ENCODE measurements at regions not wholly inside any gene's neighbourhood (a gene's known extent, or its start where the extent isn't known, plus 50 kb on each side); places are given as distances from the start of the nearest gene placed in this dataset.
"Not testable (repeated sequence)": the region's sequence is repeated elsewhere in the genome, so short reads cannot be mapped to it uniquely, and the experiment has no call there.

DNA sequence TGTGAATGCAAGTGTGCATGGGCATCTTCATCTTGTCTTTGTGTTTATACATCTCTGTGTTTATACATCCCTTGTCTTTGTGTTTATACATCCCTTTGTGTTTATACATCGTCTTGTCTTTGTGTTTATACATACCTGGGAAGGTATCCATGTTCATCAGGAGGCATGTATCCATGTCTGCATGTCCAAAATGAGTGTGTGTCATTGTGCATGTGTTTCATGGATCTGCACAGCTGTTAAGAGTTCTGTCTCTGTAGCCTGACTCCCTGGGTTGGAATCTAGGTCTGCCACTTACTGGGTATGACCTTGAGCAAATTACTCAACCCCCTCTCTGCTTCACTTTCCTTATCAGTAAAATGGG is 50.1 kb upstream of the SIRPA start:
- no peak for DNase-seq (ENCODE audit: low read depth, low spot score)

DNA sequence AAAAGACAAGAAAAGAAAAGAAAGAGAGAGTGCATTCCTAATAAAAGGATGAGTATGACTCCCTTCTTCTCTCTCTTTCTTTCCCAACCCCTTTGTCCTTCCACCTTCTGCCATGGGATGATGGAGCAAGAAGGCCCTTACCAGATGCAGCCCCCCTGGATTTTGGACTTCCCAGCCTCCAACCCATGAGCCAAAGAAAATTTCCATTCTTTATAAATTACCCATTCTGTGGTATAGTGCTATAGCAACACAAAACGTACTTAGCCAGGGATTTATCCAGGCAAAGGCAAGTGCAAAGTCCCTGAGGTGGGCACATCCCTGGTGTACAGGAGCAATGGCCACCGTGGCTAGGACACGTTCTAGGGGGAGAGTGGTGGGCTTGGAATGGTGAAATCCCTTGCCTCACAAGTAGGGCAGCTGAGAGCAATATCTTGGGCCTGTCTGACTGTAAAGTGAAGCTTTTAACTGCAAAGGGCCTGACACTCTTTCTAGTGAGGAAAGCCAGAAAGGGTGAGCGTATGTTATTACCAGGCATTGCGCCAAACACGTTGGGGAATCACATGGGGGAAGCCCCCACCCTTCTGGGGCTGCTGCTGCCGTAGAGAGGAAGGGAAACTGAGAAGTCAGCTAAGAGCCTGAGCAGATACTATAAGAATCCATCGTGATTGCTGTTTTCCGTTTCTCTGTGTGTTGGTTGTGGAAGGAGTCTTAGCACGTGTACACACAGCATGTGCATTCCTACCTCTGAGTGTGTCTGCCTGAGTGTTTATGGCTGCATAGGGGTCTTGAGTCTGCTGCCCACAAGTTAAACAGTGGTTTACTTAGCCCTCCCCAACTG is 50.7 kb upstream of the SIRPA start:
- peak; percentile 50 for DNase-seq (ENCODE audit: low read depth, low spot score)

DNA sequence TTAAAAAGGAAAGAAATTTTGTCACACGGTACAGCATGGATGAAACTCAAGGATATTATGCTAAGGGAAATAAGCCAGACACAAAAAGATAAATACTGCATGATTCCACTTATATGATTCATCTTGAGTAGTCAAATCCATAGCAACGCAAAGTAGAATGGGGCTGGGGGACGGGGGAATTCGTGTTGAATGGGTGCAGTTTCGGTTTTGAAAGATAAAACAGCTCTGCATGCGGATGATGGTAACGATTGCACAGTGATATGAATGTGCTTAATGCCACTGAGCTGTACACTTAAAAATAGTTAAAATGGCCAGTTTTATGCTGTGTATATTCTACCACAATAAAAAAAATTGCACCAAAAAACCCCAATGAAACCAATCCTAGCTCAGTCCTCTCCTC is 52.9 kb upstream of the SIRPA start:
- no peak for DNase-seq (ENCODE audit: low read depth, low spot score)

DNA sequence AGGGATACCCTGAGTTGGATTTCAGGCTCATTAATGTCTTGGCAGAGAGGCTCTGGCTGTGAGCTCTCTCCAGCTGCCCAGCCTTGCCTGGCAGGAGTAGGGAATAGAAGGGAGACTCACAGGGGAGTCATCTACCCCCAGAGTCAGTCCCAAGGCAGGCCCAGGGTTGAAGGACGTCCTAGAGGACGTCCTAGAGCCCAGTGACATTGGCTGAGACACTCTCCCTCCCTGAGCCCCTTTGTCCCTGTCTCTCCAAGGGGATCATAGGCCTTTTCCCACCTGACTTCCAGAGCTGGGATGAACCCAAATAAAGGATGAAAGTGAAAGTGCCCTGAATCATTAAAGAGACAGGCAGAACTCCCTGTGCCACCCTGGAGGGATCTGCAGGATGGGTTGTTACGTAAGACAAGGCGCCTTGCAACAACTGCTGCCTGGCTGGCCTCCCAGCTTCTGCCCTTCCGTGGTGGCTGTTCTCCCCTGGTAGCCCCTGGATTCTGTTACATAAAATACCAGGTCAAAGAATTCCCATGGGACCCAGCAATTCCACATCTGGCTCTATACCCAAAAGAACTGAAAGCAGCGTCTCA is 53.6 kb upstream of the SIRPA start:
- DNase-seq (ENCODE audit: low read depth, low spot score), result peak; percentile 23

DNA sequence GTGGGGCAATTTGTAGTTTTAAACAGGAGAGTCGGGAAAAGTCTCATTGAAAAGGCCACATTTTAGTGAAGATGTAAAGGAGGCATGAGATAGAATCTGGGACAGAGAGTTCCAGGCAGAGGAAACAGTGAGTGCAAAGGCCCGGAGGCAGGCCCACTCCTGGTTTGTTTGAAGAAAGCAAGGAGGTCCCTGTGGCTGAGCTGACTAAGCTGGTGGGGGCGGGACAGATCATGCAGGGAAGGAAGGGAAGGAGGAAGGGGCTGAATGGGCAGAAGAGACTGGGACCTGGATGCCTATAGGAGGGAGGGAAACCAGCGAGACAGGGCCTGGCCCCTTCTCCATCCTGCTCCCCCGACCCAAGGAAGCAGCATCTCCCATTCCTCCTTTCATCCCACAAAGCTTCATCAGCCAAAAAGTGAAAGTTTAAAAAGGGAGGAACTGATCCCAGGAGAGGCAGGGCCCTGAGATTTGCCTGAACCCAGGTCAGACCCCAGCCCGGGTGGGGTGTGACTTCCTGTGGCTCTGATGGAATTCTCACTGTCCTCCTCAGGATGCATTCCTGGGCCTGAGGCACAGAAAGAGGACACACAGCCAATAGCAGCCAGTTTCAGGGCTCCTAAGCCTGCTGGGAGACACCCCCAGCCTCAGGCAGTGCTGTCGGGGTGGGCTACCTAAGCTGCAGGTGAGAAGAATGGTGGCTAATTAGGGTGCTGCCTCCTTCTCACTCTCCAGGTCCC is 54.2 kb upstream of the SIRPA start:
- no peak for DNase-seq (ENCODE audit: low read depth, low spot score)

DNA sequence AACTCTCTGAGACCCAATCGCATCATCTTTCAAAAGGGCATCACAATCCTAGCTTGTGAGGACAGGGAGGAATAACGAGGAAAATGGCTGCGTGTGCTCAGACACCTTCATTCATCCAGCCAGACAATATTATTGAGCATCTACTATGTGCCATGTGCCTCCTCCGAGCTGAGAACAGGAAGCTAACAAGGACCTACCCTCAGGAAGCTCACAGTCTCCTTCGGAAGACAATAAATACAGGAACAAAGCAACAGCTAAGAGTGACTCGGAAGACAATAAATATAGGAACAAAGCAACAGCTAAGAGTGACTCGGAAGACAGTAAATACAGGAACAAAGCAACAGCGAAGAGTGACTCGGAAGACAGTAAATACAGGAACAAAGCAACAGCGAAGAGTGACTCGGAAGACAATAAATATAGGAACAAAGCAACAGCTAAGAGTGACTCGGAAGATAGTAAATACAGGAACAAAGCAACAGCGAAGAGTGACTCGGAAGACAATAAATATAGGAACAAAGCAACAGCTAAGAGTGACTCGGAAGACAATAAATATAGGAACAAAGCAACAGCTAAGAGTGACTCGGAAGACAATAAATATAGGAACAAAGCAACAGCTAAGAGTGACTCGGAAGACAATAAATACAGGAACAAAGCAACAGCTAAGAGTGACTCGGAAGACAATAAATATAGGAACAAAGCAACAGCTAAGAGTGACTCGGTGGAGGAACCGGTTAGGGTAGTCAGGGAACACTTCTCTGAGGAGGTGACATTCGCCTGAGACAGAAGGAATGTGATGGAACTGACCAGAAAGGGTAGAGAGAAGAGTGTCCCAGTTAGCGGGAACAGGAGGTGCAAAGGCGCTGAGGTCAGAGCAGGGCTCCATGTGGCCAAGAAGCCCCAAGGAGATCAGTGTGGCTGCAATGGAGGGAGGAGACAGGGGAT is 55.6 kb upstream of the SIRPA start:
- not testable (repeated sequence) for DNase-seq (ENCODE audit: low read depth, low spot score)

DNA sequence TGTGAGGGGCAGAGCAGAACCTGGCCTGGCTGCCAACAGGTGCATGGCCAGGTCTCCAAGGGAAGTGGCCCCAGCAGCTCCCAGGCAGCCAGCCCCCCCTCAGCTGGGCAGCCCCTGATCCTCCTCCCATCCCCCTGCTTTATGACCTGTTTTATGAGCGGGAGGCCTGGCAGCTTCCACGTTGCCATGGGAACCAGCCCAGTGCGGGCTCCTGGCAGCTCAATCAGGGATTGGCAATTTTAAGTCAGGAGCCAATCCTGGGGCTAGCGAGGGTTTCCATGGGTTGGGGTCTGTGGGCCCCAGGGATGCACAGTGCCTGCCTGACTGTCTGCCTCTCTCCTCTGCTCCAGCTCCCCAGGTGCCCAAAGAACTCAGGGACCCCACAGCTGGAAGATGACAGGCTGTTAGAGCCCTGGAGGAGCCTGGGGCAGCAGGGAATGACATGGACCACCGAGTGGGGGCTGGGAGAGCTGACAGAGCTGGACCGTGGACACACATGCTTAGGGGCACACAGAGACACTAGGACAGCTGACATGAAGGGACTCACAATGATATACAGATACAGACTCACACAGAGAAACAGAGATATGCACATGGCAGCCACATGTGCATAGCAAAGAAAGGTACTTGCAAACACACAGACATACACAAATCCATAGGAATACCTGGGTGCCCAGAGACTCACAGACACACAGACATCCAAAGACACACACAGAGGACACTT is 56.5 kb upstream of the SIRPA start:
- no peak for DNase-seq (ENCODE audit: low read depth, low spot score)

DNA sequence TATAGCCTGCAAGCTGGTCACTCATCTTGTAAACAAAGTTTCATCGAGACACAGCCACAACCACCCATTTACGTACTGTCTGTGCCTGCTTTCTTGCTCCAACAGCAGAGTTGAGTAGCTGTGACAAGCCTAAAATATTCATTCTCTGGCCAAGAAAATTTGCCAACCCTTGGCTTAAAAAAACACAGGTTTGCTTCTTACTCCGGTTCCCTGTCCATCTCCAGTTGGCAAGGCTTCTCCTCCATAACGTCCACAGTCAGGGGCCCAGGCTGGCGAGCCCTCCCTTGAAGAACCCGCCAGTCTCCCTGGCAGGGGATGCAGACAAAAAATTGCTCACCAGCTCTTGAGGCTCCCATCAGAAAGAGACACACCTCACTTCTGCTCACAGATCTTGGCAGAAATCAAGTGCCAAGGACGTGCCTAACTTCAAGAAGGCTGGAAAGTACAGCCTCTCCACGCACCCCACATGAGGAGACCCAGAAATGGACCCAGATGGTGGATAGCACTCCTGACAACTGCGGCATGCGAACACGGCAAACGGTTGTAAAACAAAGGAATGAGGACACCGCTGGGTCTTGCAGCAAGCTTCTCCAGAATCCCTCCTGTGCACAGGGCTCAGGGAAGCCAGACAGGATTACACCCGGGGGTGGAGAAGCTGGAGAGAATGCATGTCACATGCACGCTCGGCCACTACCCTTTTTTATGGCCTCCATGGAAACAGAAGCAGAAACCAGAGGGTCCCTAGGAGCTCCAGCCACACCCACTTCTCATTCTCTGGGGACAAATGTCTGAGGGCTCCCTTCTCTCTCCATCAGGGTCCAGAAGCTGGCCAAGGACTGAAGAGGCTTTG is 59.8 kb upstream of the SIRPA start:
- DNase-seq (ENCODE audit: low read depth, low spot score), result no peak

DNA sequence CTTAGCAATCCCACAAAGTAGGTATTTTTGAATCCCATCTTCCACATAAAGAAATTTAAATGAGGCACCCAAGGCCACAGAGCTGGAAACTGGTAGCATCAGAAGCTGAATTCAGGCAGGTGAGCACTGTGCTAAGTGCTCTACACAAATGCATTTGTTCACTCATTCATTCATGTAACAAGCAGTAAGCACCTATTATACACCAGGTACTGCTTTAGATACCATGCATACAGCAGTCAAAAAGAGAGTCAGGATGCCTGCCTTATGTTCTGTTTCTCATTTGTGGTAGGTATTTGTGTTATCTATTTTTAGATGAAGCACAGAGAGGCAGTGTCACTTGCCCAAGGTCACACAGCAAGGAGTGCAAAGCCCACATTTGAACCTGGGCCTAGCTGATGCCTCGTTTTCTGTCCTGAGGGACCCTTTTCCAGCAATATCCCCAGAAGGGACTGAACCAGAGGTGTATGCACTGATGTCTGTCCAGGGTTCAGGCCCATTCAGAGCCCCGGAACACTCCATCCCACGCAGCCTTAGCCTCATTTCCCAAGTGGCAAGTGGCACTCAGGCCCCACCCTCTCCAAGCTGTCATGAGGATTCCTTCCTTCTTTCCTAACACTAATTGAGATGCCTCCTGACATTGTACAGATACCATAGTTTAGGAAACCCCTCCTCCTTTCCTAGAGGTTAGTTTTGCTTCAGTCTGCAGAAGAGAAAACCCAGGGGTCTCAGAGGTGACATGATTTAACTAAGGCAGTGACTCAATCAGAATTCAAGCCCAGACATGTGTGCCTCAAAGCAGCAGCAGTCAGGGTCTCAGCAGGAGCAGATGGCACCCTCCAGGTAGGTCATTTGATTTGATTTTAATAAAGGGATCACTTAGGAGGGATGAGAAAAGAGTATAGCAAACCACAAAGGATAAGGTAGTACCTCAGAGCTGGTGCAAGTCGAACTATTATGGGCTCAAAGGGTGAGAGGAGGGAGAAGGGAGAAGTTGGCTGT is 61.2 kb upstream of the SIRPA start:
- no peak for DNase-seq (ENCODE audit: low read depth, low spot score)

DNA sequence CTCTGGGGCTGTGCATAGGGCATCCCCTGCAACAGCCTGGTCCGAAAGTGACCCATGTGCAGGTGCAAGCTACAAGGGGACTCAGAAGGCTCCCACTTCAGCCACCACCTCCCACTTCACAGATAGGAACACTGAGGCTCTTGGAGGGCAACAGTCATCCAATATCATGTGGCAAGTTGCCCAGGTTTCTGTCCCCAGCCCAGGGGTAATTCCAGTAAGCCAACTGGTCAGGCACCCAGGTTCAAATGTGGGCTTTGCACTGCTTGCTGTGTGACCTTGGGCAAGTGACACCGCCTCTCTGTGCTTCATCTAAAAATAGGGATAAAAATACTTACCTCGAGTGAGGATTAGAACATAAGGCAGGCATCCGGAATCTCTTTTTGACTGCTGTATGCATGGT is 62.0 kb upstream of the SIRPA start:
- DNase-seq (ENCODE audit: low read depth, low spot score), result no peak

DNA sequence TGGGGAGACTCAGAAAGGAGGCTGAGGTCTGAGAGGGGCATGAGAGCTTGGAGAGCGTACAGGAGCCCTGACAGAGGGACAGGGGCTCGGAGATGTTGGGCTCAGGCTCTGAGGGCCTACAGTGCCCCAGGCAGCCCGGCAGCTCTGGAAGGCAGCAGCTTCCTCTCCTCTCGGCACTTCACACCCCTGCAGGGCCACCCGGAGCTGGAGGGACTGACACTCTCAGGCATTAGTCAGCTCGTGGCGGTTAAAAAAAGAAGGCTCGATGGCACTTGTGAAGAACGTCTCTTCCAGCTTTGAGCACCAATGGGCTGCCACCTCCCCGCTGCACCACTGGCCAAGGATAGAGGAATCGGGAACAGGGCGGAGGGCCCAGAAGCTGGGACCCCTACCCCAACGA is 62.6 kb upstream of the SIRPA start:
- no peak for DNase-seq (ENCODE audit: low read depth, low spot score)

DNA sequence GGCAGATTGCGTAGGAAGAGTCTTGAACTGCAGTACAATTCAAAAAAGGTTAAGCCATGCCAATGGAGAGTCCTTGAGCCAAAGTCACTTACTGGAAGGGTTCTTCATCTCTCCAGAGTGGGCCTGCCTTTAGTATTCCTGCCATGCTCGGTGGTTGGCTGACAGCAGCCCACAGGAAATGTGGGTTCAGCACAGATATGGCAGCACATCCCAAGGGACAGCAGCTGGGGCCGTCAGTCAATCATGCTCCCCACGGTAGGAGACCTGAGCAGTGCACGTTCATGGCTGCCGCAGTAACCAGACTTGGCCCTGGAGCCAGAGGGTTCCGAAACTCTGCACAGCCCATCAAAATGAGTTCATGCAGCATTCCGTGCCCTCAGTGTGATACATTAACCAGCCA is 63.6 kb upstream of the SIRPA start:
- DNase-seq (ENCODE audit: low read depth, low spot score), result no peak

DNA sequence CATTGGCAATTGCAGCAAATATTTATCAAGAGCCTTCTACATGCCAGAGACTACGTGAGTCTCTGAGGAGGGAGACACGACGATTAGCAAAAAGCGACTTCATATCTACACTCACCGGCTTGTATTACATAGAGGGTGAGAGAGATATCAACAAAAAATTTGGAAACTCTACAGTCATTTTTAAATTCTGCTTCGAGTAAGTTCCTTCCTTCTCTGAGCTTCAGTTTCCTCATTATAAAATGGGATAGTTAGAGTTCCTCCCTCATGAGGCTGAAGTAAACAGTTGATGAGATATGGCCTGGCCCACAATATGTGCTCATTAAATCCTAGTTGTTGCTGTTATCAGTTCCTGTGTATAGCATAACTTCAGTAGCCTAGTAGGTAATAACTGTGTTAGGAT is 64.1 kb upstream of the SIRPA start:
- no peak for DNase-seq (ENCODE audit: low read depth, low spot score)

DNA sequence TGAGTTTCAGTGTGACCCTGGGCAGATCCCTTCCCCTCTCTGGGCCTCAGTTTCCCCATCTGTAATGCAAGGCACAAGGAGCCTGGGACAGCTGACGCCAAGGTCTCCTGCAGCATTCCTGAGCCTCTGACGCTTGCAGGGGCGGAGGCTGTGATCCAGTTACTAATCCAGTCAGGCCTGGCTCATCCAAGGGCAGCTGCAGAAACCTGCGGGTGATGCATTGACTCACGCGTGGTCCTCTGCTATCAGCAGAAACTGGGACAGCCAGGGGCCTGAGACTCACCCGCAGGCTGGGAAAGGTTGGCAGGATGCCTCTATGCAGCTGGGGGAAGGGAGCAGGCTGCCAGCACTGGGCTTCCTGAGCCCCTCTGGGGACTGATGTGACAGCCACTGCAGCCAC is 65.0 kb upstream of the SIRPA start:
- peak; percentile 94 for DNase-seq (ENCODE audit: low read depth, low spot score)

DNA sequence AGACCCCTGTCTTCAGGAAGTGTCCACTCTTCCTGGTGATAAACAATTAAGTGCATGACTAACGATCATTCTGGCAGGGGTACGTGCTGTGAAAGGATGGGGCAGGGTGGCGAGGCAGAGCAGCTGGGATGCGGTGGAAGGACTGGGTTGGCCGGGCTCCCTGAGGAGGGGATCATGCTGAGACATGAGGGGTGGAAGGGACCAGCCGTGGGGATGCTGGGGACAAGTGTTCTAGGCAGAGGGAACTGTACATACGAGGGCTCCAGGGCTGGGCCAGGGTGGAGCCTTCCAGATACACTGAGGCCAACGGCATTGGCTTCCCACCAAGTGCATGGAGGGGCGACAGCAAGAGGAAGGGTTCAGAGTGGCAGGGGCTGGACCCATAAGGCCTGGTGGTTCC is 65.7 kb upstream of the SIRPA start:
- DNase-seq (ENCODE audit: low read depth, low spot score), result no peak

DNA sequence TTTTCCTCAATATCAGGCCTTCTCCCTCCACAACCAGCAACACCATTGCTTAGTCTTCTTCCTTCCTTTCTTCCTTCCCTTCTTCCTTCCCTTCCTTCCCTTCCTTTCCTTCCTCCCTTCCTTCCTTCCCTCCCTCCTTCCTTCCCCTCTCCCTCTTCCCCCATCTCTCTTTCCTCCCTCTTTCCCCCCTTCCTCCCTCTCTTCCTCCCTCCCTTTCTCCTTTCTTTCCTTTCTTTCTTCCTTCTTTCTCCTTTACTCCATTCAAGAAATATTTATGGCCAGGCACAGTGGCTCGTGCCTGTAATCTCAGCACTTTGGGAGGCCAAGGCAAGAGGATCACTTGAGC is 66.4 kb upstream of the SIRPA start:
- DNase-seq (ENCODE audit: low read depth, low spot score), result no peak

DNA sequence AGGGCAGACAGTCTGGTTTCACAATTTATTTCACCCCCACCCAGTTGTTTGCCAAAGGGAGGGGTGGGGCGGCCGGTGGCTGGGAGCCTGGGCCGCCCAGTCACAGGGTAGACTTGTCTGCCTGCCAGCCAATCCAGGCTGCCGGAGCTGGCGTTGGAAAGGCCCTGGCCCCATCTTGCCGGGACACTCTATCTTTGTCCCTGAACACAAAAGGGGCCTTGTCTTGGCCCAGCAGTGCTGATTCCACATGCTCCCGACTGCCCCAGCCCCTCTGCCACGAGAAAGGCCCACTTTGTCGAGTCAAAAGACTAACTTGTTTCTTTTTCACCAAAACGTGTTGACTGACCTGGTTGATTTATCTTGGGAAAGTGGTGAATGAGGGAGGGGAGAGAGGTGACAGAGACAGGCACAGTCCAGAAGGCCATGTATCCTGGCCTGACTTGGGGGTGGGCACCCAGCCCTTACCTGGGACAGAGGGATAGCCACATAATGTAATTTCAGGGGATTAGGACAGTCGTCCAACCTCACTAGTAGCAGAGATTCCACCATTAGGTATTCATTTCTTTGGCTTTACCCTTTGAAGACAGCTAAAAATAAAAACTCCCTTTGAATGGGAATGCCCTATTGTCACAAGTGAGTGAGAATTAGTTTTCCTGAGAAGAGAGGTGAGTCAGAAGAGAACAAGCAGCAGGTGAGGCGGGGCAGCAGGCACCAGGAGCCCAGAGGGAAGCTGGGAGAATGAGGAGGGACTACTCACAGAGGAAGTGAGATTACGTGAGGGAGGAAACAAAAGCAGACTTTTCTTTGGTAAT is 67.0 kb upstream of the SIRPA start:
- no peak for DNase-seq (ENCODE audit: low read depth, low spot score)

DNA sequence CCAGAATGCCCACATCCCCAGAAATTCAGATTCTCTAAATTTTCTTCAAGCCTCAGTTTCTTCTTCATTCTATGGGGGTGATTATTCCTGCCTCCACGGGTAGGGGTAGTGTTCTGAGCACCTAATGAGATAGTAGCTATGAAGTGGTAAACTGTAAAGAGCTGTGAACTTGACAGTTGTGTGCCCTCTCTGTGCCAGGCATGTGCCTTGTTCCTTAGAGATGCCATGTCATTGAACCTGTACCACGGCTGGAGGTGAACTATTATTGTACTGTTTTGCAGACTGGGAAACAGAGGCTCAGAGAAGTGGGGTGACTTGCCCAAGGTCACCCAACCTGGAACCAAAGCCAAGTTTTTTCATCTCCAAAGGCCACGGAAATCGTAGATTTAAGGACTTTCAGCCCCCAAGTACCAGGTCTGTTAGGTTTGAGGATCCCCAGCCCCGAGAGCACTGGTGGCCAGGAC is 67.7 kb upstream of the SIRPA start:
- DNase-seq (ENCODE audit: low read depth, low spot score), result no peak

Data from astrocyte of the hippocampus (primary cell).